ENCODE measurements at regions not wholly inside any gene's neighbourhood (a gene's known extent, or its start where the extent isn't known, plus 50 kb on each side); places are given as distances from the start of the nearest gene placed in this dataset.

DNA sequence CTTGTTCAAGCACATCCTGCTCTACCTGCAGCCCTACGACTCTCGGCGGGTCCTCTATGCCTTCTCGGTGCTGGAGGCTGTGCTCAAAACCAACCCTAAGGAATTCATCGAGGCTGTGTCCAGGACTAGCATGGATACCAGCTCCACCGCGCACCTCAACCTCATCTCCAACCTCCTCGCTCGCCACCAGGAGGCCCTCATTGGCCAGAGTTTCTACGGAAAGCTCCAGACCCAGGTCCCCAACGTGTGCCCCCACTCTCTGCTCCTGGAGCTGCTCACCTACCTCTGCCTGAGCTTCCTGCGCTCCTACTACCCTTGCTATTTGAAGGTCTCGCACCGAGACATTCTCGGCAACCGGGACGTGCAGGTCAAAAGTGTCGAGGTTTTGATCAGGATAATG lies 74.3 kb upstream of the MORC3 start:
- peaks cover 4% of the 10 kb centered on the region for H3K27me3 Mint-ChIP-seq (ENCODE audit: insufficient read depth)
- H3K4me3 Mint-ChIP-seq: no peak overlapping the region
- H3K27ac Mint-ChIP-seq: no peak overlapping the region

DNA sequence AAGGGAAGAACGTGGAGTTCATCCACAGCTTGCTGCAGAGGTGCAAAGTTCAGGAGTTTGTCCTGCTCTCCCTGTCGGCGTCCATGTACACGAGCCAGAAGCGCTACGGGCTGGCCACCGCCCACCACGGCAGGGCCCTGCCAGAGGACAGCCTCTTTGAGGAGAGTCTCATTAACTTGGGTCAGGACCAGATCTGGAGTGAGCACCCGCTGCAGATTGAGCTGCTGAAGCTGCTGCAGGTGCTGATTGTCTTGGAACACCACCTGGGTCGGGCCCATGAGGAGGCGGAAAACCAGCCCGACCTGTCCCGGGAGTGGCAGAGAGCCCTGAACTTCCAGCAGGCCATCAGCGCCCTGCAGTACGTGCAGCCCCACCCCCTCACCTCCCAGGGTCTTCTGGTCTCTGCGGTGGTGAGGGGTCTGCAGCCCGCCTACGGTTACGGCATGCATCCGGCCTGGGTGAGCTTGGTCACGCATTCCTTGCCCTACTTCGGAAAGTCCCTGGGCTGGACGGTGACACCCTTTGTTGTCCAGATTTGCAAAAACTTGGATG lies 73.8 kb upstream of the MORC3 start:
- Mint-ChIP-seq H3K4me3 (no peak overlapping the region), H3K27ac (no peak overlapping the region), H3K9me3 (no peaks in the 10 kb centered on the region), H3K36me3 (ENCODE audit: low read depth) (peaks cover 18% of the 10 kb centered on the region), H3K4me1 (peaks cover 16% of the 10 kb centered on the region), H3K27me3 (ENCODE audit: insufficient read depth) (peaks cover 4% of the 10 kb centered on the region)
- Histone ChIP-seq H3K9me3 (ENCODE audit: control insufficient read depth, low read length) (no peaks in the 10 kb centered on the region), H3K27ac (ENCODE audit: low read depth, low read length) (no peak overlapping the region), H3K9ac (ENCODE audit: extremely low read depth, low read length, poor library complexity, severe bottlenecking) (no peak overlapping the region), H3K4me1 (ENCODE audit: control insufficient read depth, insufficient read depth, low read length) (peaks cover 5% of the 10 kb centered on the region), H3K36me3 (ENCODE audit: control insufficient read depth, insufficient read depth, low read length) (no peaks in the 10 kb centered on the region), H3K27me3 (ENCODE audit: control insufficient read depth, insufficient read depth, low read length, poor library complexity, severe bottlenecking) (no peaks in the 10 kb centered on the region), H3K4me3 (ENCODE audit: low read length) (no peak overlapping the region)
- TF ChIP-seq, protein P1, sequence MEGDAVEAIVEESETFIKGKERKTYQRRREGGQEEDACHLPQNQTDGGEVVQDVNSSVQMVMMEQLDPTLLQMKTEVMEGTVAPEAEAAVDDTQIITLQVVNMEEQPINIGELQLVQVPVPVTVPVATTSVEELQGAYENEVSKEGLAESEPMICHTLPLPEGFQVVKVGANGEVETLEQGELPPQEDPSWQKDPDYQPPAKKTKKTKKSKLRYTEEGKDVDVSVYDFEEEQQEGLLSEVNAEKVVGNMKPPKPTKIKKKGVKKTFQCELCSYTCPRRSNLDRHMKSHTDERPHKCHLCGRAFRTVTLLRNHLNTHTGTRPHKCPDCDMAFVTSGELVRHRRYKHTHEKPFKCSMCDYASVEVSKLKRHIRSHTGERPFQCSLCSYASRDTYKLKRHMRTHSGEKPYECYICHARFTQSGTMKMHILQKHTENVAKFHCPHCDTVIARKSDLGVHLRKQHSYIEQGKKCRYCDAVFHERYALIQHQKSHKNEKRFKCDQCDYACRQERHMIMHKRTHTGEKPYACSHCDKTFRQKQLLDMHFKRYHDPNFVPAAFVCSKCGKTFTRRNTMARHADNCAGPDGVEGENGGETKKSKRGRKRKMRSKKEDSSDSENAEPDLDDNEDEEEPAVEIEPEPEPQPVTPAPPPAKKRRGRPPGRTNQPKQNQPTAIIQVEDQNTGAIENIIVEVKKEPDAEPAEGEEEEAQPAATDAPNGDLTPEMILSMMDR (conservative IDR thresholded peaks at IDR 0.05): no peak
- DNase-seq: no peak
- WGBS, 2 experiments (ENCODE audit: insufficient coverage in 1 of 2, insufficient read length in 1 of 2): 88 to 96% methylated on average over 14 to 23 of the region's 23 CpGs

More for the DNA sequence above, 74.3 kb upstream of the MORC3 start:
- H3K9me3 ChIP-seq (ENCODE audit: control insufficient read depth, low read length): no peaks in the 10 kb centered on the region
- no peaks in the 10 kb centered on the region for H3K27me3 ChIP-seq (ENCODE audit: control insufficient read depth, insufficient read depth, low read length, poor library complexity, severe bottlenecking)
- H3K4me1 ChIP-seq (ENCODE audit: control insufficient read depth, insufficient read depth, low read length): peaks cover 2% of the 10 kb centered on the region
- H3K9me3 Mint-ChIP-seq: no peaks in the 10 kb centered on the region
- peak; percentile 63 for DNase-seq
- no peak overlapping the region for H3K9ac ChIP-seq (ENCODE audit: extremely low read depth, low read length, poor library complexity, severe bottlenecking)
- no peak overlapping the region for H3K4me3 ChIP-seq (ENCODE audit: low read length)
- H3K36me3 Mint-ChIP-seq (ENCODE audit: low read depth): peaks cover 15% of the 10 kb centered on the region
- no peaks in the 10 kb centered on the region for H3K36me3 ChIP-seq (ENCODE audit: control insufficient read depth, insufficient read depth, low read length)
- TF ChIP-seq, protein P1 (conservative IDR thresholded peaks at IDR 0.05): peak; percentile 55
- 93 to 100% methylated on average over 8 to 18 of the region's 18 CpGs for WGBS, 2 experiments (ENCODE audit: insufficient coverage in 1 of 2, insufficient read length in 1 of 2)
- H3K4me1 Mint-ChIP-seq: peaks cover 12% of the 10 kb centered on the region
- H3K27ac ChIP-seq (ENCODE audit: low read depth, low read length): no peak overlapping the region

- Mint-ChIP-seq H3K4me3 (no peak overlapping the region), H3K36me3 (ENCODE audit: low read depth) (peaks cover 18% of the 10 kb centered on the region), H3K27ac (no peak overlapping the region), H3K9me3 (no peaks in the 10 kb centered on the region), H3K4me1 (peaks cover 16% of the 10 kb centered on the region), H3K27me3 (ENCODE audit: insufficient read depth) (peaks cover 4% of the 10 kb centered on the region)
- TF ChIP-seq, protein P1 (conservative IDR thresholded peaks at IDR 0.05): no peak
- Histone ChIP-seq H3K9ac (ENCODE audit: extremely low read depth, low read length, poor library complexity, severe bottlenecking) (no peak overlapping the region), H3K27ac (ENCODE audit: low read depth, low read length) (no peak overlapping the region), H3K4me1 (ENCODE audit: control insufficient read depth, insufficient read depth, low read length) (peaks cover 5% of the 10 kb centered on the region), H3K36me3 (ENCODE audit: control insufficient read depth, insufficient read depth, low read length) (no peaks in the 10 kb centered on the region), H3K9me3 (ENCODE audit: control insufficient read depth, low read length) (no peaks in the 10 kb centered on the region), H3K27me3 (ENCODE audit: control insufficient read depth, insufficient read depth, low read length, poor library complexity, severe bottlenecking) (no peaks in the 10 kb centered on the region), H3K4me3 (ENCODE audit: low read length) (no peak overlapping the region)
- DNase-seq: no peak
- WGBS, 2 experiments (ENCODE audit: insufficient coverage in 1 of 2, insufficient read length in 1 of 2): 92 to 99% methylated on average over 6 to 7 of the region's 8 CpGs
These were observed 72.5 kb upstream of the MORC3 start for GRCh38 chr21:36247316-36248010.
